ENCODE measurements at regions not wholly inside any gene's neighbourhood (a gene's known extent, or its start where the extent isn't known, plus 50 kb on each side); places are given as distances from the start of the nearest gene placed in this dataset.
"Not testable (repeated sequence)": the region's sequence is repeated elsewhere in the genome, so short reads cannot be mapped to it uniquely, and the experiment has no call there.

DNA sequence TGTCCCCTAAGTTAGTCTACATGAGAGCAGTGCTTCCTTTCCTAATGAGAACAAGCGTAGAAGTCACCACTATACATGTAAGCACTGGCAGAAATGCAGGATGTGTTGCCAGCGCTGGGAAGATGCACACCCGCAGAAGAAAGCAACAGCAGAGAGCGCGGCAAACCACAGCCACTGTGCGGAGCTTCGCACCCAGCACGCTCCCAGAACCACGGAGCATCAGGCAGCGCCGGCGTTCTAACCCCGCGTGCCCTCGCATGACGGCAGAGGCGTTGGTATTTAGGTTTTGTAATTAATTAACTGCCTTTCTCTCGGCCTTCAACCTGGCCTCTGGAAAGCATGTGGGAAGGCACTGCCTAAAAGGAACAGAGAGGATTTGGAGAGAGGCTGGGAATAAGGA, 69.1 kb downstream of the OLIG1 start:
- Histone ChIP-seq H3K27me3 (replicated peaks) (peaks cover 50% of the 10 kb centered on the region), H3K4me3 (no peak overlapping the region), H3K36me3 (no peaks in the 10 kb centered on the region), H3K27ac (no peak overlapping the region), H3K9me3 (replicated peaks) (no peaks in the 10 kb centered on the region), H3K4me1 (replicated peaks) (no peaks in the 10 kb centered on the region)
- no peak for DNase-seq (ENCODE audit: low read depth in 1 of 2, low spot score in 2 of 2)

DNA sequence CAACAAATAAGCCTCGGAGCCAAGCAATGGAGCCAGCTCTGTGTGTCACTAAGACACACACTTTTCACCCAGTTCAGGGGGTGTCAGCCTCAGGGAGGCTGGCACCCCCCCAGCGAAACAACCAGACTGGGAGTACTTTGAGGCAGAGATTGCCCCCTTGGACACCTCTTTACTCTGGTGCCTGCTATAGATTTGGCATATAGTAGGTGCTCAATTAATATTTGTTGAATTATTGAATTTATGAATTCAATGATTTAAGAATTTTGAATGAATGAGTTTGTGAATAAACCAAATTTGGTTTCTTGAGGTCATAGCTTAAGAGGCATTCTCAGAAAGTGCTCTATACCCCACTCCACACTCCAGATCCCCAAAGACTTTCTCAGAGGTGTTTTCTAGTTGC, 70.3 kb downstream of the OLIG1 start:
- peaks cover 49% of the 10 kb centered on the region for H3K27me3 ChIP-seq (replicated peaks)
- no peaks in the 10 kb centered on the region for H3K9me3 ChIP-seq (replicated peaks)
- H3K4me3 ChIP-seq, result no peak overlapping the region
- H3K4me1 ChIP-seq (replicated peaks), result no peaks in the 10 kb centered on the region
- H3K27ac ChIP-seq, result no peak overlapping the region
- DNase-seq (ENCODE audit: low read depth in 1 of 2, low spot score in 2 of 2), result no peak
- H3K36me3 ChIP-seq, result no peaks in the 10 kb centered on the region

DNA sequence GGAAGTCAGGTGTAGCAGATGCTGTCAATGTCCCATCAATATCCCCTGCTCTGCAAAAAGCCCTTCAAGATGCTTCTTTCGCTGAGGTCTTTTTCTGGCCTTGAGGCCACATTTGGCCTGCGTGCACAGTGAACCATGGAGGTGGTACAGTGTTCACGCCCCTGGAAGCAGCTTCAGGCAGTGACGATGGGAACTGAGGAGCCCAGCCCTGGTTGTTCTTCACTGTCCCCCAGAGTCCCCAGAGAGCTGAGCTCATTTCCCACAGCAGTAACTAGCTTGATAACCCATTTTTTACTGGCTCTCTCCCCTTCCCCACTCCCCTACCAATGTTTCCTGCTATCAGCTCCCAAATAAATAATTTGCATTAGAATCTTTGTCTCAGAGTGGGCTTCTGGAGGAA, 76.5 kb downstream of the OLIG1 start:
- Histone ChIP-seq H3K27ac (no peak overlapping the region), H3K4me1 (replicated peaks) (no peaks in the 10 kb centered on the region), H3K4me3 (no peak overlapping the region), H3K36me3 (no peaks in the 10 kb centered on the region), H3K27me3 (replicated peaks) (peaks cover 53% of the 10 kb centered on the region), H3K9me3 (replicated peaks) (no peaks in the 10 kb centered on the region)
- no peak for DNase-seq (ENCODE audit: low read depth in 1 of 2, low spot score in 2 of 2)

DNA sequence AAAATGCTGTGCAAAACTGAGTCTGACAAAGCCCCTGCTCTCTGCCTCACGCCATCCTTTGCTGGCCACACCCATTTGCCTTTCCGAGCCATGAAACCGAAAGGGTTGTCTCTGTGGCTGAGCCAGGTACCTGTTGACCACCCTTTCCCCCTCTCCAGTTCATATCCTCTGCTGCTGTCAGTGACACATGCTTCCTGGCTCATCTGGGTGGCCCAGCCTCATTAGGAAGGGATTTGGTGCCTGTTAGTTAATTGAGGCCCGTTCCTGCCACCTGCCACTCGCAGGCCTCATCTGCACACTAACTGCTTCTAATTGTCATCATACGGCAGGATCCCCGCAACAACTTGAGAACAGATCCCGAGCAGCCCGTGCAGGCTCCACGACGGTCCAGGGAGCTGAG, 79.2 kb downstream of the OLIG1 start:
- Histone ChIP-seq H3K4me1 (replicated peaks) (no peaks in the 10 kb centered on the region), H3K36me3 (no peaks in the 10 kb centered on the region), H3K27me3 (replicated peaks) (peaks cover 42% of the 10 kb centered on the region), H3K9me3 (replicated peaks) (no peaks in the 10 kb centered on the region), H3K27ac (no peak overlapping the region), H3K4me3 (no peak overlapping the region)
- DNase-seq (ENCODE audit: low read depth in 1 of 2, low spot score in 2 of 2), result no peak

DNA sequence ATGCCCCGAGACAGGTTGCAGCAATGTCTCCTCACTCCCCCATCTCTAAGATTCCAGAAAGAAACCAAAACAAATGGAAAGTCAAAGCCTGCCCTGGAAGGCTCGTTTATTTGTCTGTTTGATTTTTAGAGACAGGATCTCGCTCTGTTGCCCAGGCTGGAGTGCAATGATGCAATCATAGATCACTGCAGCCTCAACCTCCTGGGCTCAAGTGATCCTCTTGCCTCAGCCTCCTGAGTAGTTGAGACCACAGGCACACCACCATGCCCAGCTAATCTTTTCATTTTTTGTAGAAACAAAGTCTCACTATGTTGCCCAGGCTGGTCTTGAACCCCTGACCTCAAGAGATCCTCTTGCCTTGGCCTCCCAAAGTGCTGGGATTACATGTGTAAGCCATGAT, 78.8 kb upstream of the IFNAR2 start:
- H3K9me3 ChIP-seq (replicated peaks); H3K27ac ChIP-seq; H3K36me3 ChIP-seq; DNase-seq (ENCODE audit: low read depth in 1 of 2, low spot score in 2 of 2); H3K4me3 ChIP-seq; H3K4me1 ChIP-seq (replicated peaks): not testable (repeated sequence)
- peaks cover 34% of the 10 kb centered on the region for H3K27me3 ChIP-seq (replicated peaks)

DNA sequence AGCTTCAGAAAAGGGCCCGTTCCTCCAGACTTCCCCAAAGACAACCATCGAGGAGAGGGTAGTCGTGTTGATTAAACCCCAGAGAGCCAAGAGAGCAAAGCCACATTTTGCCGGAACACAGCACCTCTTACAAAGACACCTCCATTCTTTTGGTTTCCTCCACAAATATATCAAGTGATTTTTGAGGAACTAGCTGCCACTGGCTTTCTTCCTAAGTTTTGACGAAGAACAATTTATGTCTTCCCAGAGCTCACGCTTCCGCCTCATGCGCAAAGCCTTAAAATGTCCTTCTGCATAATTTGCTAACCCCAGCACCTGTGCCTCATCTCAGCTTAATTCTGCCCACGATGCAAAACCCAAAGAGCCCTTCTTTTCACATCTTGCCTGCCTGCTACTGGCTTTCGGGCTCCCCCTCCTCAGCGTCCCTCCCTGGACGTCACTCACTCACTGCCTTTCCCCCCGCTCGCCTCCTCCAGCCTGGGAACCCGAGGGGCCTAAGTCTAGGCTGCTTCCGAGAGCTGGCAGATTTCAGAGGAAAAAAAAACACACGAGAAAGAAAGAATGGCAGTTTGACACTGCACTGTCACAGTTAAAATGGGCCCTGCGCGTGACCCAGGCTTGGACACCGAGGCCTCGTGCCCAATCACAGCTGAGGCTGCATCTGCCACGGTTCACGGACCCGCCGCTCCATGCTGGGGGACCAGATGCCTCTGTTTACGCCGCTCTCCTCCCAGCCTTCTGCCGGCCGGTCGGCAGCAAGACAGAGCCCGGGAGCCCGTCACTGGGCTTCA, 77.6 kb upstream of the IFNAR2 start:
- no peaks in the 10 kb centered on the region for H3K4me1 ChIP-seq (replicated peaks)
- H3K27me3 ChIP-seq (replicated peaks), result peaks cover 27% of the 10 kb centered on the region; the same call in 1 of the 2 replicates
- DNase-seq (ENCODE audit: low read depth in 1 of 2, low spot score in 2 of 2), result no peak
- no peaks in the 10 kb centered on the region for H3K36me3 ChIP-seq
- H3K4me3 ChIP-seq, result no peak overlapping the region
- H3K9me3 ChIP-seq (replicated peaks), result no peaks in the 10 kb centered on the region
- H3K27ac ChIP-seq, result no peak overlapping the region

DNA sequence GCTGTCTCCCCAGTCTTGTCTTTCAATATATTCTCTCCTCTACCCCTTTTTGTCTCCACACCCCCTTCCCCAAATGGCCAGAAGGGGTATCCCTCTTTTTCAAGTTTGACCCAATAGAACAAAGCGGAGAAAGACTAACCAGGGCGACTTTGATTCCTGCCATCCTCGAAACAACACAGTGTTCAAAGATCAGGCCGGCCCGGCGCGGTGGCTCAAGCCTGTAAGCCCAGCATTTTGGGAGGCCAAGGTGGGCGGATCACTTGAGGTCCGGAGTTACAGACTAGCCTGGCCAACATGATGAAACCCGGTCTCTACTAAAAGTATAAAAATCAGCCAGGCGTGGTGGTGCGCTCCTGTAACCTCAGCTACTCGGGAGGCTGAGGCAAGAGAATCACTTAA, 77.0 kb upstream of the IFNAR2 start:
- no peak overlapping the region for H3K27ac ChIP-seq
- no peaks in the 10 kb centered on the region for H3K9me3 ChIP-seq (replicated peaks)
- no peaks in the 10 kb centered on the region for H3K4me1 ChIP-seq (replicated peaks)
- H3K36me3 ChIP-seq, result no peaks in the 10 kb centered on the region
- H3K27me3 ChIP-seq (replicated peaks), result peaks cover 26% of the 10 kb centered on the region; the same call in 1 of the 2 replicates
- DNase-seq (ENCODE audit: low read depth in 1 of 2, low spot score in 2 of 2), result no peak
- no peak overlapping the region for H3K4me3 ChIP-seq

DNA sequence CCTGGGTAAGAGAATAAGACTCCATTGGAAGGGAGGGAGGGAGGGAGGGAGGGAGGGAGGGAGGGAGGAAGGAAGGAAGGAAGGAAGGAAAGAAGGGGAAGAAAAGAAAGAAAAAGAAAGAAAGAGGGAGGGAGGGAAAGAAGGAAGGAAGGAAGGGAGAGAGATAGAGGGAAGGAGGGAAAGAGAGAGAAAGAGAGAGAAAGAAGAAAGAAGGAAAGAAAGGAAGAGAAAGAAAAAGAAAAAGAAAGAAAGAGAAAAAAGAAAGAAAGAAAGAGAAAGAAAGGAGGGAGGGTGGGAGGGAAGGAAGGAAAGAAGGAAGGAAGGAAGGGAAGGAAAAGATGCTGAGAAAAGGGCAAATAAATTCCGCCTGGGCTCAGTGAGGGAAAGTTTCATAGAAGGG, 74.7 kb upstream of the IFNAR2 start:
- no peaks in the 10 kb centered on the region for H3K9me3 ChIP-seq (replicated peaks)
- H3K27me3 ChIP-seq (replicated peaks), result peaks cover 22% of the 10 kb centered on the region; the same call in 1 of the 2 replicates
- no peaks in the 10 kb centered on the region for H3K36me3 ChIP-seq
- no peaks in the 10 kb centered on the region for H3K4me1 ChIP-seq (replicated peaks)
- no peak overlapping the region for H3K27ac ChIP-seq
- no peak for DNase-seq (ENCODE audit: low read depth in 1 of 2, low spot score in 2 of 2)
- H3K4me3 ChIP-seq, result no peak overlapping the region

DNA sequence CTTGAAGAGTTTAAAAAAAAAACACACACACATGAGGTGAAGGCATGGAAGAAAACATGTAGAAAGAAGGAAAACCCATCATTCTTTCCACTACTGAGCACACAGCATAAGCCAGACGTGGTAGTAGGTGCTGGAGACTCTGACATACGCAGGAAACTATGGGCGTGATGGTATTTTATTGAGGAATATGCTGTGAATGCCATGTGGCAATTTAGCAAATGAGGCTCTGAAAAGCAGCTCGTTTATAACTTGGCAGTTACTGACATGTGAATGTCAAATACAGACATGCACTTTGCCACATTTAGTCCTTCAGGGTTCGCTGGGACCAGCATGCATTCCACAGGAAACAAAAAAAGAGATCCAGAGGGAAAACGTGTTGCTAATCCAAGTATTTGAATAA, 74.3 kb upstream of the IFNAR2 start:
- no peak for DNase-seq (ENCODE audit: low read depth in 1 of 2, low spot score in 2 of 2)
- Histone ChIP-seq H3K27ac (no peak overlapping the region), H3K4me1 (replicated peaks) (no peaks in the 10 kb centered on the region), H3K9me3 (replicated peaks) (no peaks in the 10 kb centered on the region), H3K27me3 (replicated peaks) (peaks cover 25% of the 10 kb centered on the region), H3K36me3 (no peaks in the 10 kb centered on the region), H3K4me3 (no peak overlapping the region)

DNA sequence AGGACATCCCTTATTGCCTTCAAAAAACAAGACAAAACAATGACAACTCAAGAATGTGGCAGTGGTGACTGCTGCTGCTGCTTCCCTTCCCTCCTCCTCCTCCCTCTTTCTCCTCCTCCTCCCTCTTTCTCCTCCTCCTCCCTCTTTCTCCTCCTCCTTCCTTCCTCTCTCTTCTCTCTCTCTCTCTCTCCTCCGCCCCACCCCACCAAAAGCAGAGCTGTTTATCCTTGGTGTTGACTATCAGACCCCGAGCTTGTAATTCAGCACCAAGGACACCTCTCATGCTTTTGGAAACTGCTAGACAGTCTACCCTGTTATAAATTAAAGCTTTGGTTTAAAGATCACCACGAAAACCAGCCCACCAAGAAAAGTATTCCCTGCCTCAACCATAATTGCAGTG, 72.4 kb upstream of the IFNAR2 start:
- Histone ChIP-seq H3K4me3 (no peak overlapping the region), H3K36me3 (no peaks in the 10 kb centered on the region), H3K4me1 (replicated peaks) (no peaks in the 10 kb centered on the region), H3K27me3 (replicated peaks) (peaks cover 21% of the 10 kb centered on the region), H3K9me3 (replicated peaks) (no peaks in the 10 kb centered on the region), H3K27ac (no peak overlapping the region)
- no peak for DNase-seq (ENCODE audit: low read depth in 1 of 2, low spot score in 2 of 2)

DNA sequence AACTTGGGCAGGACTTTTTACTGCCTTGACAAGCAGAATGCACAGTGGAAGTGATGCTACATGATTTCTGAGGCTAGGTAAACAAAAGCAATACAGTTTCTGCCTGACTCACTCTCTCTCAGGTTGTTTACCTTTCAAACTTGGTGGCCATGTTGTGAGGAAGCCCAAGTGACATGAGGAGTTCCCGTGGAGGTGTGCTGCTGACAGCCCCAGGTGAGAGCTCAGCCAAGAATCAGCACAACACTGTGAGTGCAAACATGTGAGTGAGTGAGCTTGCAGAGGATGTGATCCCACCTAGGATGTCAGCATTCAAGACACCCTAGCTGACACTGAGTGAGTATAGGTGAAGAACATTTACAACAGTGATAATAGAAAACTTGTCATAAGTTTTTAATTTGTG, 71.1 kb upstream of the IFNAR2 start:
- no peak for DNase-seq (ENCODE audit: low read depth in 1 of 2, low spot score in 2 of 2)
- H3K27me3 ChIP-seq (replicated peaks), result peaks cover 26% of the 10 kb centered on the region
- no peak overlapping the region for H3K27ac ChIP-seq
- no peaks in the 10 kb centered on the region for H3K36me3 ChIP-seq
- no peak overlapping the region for H3K4me3 ChIP-seq
- H3K4me1 ChIP-seq (replicated peaks), result no peaks in the 10 kb centered on the region
- no peaks in the 10 kb centered on the region for H3K9me3 ChIP-seq (replicated peaks)

DNA sequence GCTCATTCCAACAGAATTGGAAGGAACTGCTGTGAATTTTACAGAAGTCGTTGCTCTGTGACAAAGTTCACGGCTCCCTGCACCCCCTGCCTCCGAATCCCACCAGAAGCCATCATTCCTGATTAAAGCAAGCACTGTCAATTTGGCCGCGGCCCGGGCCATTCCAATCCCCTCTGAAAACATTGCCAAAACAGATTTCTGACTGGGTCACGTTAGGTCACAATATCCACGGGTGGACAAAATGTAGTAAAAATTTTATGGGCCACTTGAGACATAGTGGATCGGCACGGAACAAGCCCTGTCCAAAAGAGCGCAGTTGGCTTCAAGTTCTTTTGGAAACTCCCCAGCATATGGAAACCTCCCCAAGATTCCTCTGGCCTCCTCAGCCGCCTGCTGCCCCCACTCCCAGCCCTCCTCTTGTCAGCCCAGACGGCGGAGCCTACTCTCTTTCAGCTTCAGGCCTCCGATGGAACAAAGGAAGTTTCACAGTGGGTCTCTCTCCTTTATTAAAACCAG, 67.2 kb upstream of the IFNAR2 start:
- Histone ChIP-seq H3K4me3 (no peak overlapping the region), H3K36me3 (no peaks in the 10 kb centered on the region), H3K27me3 (replicated peaks) (peaks cover 21% of the 10 kb centered on the region), H3K9me3 (replicated peaks) (no peaks in the 10 kb centered on the region), H3K27ac (no peak overlapping the region), H3K4me1 (replicated peaks) (no peaks in the 10 kb centered on the region)
- no peak for DNase-seq (ENCODE audit: low read depth in 1 of 2, low spot score in 2 of 2)

DNA sequence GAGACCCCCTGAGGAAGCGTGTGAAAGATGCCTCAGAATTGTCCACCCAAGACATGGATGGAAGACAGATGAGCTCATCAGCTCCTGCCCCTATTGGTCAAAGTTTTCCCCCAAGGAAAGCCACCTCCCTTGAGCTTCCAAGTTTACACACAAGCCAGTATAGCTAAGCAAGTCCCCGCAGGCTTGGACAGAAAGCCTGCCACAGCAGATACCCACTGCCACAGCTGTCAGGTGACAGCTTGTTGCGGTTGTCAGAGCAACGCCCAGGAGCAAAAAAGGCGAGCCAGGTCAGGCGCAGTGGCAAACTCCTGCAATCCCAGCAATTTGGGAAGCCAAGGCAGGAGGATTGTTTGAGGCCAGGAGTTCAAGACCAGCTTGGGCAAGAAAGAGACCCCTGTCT, 60.9 kb upstream of the IFNAR2 start:
- Histone ChIP-seq H3K36me3 (no peaks in the 10 kb centered on the region), H3K27me3 (replicated peaks) (peaks cover 28% of the 10 kb centered on the region), H3K9me3 (replicated peaks) (no peaks in the 10 kb centered on the region), H3K4me3 (no peak overlapping the region), H3K27ac (no peak overlapping the region), H3K4me1 (replicated peaks) (no peaks in the 10 kb centered on the region)
- DNase-seq (ENCODE audit: low read depth in 1 of 2, low spot score in 2 of 2), result no peak

DNA sequence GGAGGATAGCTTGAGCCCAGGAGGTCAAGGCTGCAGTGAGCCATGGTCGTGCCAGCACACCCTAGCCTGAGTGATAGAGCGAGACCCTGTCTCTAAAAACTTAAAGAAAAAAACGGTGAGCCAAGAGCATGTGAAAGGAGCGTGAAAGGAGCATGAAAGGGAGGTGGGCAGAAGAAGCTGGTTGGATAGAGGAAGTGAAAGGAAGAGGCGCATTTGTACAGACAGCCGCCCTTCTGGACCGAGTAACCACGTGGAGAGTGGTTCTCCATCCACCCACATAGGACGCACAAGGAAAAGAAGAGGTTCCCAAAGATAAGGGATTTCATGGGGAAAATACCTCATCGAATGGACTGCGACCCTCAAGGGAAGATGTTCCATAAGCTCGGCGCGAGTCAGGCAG, 60.4 kb upstream of the IFNAR2 start:
- no peak overlapping the region for H3K4me3 ChIP-seq
- H3K9me3 ChIP-seq (replicated peaks), result no peaks in the 10 kb centered on the region
- no peaks in the 10 kb centered on the region for H3K4me1 ChIP-seq (replicated peaks)
- no peak for DNase-seq (ENCODE audit: low read depth in 1 of 2, low spot score in 2 of 2)
- H3K27me3 ChIP-seq (replicated peaks), result peaks cover 28% of the 10 kb centered on the region
- H3K36me3 ChIP-seq, result no peaks in the 10 kb centered on the region
- no peak overlapping the region for H3K27ac ChIP-seq
